Activated CD8-positive, alpha-beta T cell treated with anti-CD3 and anti-CD28 coated beads for 36 hours (primary cell): ENCODE measurements at regions not wholly inside any gene's neighbourhood (a gene's known extent, or its start where the extent isn't known, plus 50 kb on each side); places are given as distances from the start of the nearest gene placed in this dataset.

ENCODE experiments used
- ATAC-seq: fragments of 200-7000 bp; cut with Tn5 transposase; one replicate; pipeline ENCODE4 v1.10.0; 2021; ENCODE audit warnings: mild to moderate bottlenecking, moderate library complexity
- CTCF ChIA-PET: fragments of 350-600 bp; sonication (Branson Sonifier 250); formaldehyde crosslinking; loops from one replicate; lab custom pipeline; 2021; ENCODE audit warnings: antibody characterized with exemption; lab: Charles Lee
- POLR2A ChIA-PET: fragments of 350-600 bp; sonication (Branson Sonifier 250); formaldehyde crosslinking; loops from one replicate; lab custom pipeline; 2021; ENCODE audit warnings: antibody characterized with exemption; lab: Charles Lee
- DNase-seq: peaks from one replicate; pipeline ENCODE4 v3.0.0-alpha.2; 2020
- H3K27ac Mint-ChIP-seq: one replicate; pipeline ENCODE4 v1.8.0; 2021; ENCODE audit warnings: mild to moderate bottlenecking, mixed read lengths
- H3K27me3 Mint-ChIP-seq: one replicate; pipeline ENCODE4 v1.8.0; 2021; ENCODE audit warnings: mixed read lengths
- H3K36me3 Mint-ChIP-seq: one replicate; pipeline ENCODE4 v1.8.0; 2021; ENCODE audit warnings: low read depth, mixed read lengths
- H3K4me1 Mint-ChIP-seq: one replicate; pipeline ENCODE4 v1.8.0; 2021; ENCODE audit warnings: low read depth, mixed read lengths
- H3K4me3 Mint-ChIP-seq: one replicate; pipeline ENCODE4 v1.8.0; 2021; ENCODE audit warnings: mild to moderate bottlenecking, moderate library complexity, mixed read lengths
- H3K9me3 Mint-ChIP-seq: one replicate; pipeline ENCODE4 v1.8.0; 2021; ENCODE audit warnings: mixed read lengths
- intact Hi-C: fragments of 100-400 bp; cut with micrococcal nuclease; formaldehyde crosslinking; loops from one replicate; pipeline ENCODE4 v1.10.0; 2022
- TF ChIP-seq, protein P1 (sequence below): fragments of 200-600 bp; IDR thresholded peaks from one replicate; pipeline ENCODE4 v1.8.0; 2022; ENCODE audit warnings: antibody characterized with exemption, mild to moderate bottlenecking

DNA sequence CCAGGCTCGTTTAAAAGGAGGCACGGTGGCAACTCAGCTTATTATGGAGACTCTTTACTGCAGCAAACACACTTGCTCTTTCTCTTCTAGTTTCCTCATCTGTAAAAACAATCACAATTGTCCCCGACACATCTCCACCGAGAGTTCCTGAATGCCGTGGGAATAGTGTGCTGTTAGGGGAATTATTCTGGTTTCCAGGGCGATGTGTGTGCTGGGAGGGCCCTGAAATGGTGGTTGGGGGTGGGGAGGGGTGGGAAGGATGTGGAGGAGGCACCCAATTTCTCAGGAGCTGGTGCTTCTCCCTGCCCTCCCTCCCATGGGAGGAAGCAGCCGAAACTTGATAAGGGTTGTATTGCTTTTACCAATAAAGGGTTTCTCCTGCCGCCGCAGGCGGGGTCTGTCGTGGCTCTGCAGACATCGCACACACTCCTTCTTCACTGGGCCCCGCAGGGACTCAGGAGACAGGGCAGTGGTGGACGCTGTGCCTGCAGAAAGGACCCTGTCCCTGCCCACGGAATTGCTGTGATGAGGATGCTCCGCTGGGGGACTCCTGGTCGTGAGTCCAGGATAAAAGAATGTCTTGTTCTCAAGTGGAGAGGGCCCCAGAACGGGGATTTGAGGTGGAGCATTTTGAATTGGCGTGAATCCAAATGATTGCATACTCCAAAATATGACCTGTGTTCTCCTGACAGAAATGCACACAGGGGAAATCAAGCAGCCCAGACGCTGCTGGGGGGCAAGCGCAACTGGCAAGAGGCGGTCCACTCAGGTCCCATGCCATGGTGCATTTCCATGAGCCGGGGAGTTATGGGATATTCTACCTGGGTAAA lies 119.2 kb downstream of the ACKR3 start:
- H3K27ac Mint-ChIP-seq = no peak overlapping the region
- POLR2A ChIA-PET = no interaction called here
- CTCF ChIA-PET = no interaction called here
- TF ChIP-seq, protein P1, sequence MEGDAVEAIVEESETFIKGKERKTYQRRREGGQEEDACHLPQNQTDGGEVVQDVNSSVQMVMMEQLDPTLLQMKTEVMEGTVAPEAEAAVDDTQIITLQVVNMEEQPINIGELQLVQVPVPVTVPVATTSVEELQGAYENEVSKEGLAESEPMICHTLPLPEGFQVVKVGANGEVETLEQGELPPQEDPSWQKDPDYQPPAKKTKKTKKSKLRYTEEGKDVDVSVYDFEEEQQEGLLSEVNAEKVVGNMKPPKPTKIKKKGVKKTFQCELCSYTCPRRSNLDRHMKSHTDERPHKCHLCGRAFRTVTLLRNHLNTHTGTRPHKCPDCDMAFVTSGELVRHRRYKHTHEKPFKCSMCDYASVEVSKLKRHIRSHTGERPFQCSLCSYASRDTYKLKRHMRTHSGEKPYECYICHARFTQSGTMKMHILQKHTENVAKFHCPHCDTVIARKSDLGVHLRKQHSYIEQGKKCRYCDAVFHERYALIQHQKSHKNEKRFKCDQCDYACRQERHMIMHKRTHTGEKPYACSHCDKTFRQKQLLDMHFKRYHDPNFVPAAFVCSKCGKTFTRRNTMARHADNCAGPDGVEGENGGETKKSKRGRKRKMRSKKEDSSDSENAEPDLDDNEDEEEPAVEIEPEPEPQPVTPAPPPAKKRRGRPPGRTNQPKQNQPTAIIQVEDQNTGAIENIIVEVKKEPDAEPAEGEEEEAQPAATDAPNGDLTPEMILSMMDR = no peak
- no peak for DNase-seq
- H3K27me3 Mint-ChIP-seq = peaks cover 6% of the 10 kb centered on the region
- no peak overlapping the region for H3K4me3 Mint-ChIP-seq
- intact Hi-C loops = no loop called here
- no peak for ATAC-seq
- H3K9me3 Mint-ChIP-seq = no peaks in the 10 kb centered on the region
- no peaks in the 10 kb centered on the region for H3K4me1 Mint-ChIP-seq
- H3K36me3 Mint-ChIP-seq = no peaks in the 10 kb centered on the region

DNA sequence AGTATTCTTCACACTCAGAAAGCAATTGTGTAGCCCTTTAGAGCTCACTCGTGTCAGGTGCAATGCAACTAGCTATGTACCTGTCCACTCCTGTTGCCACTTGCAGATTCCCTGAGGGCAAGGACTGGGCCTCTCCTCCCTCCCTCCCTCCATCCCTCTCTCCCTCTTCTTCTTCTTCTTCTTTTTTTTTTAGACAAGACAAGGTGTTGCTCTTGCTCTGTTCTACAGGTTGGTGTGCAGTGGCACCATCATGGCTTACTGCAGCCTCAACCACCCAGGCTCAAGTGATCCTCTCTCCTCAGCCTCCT lies 119.7 kb downstream of the ACKR3 start:
- DNase-seq (no peak), ATAC-seq (no peak)
- Mint-ChIP-seq H3K4me1 (no peaks in the 10 kb centered on the region), H3K27ac (no peak overlapping the region), H3K4me3 (no peak overlapping the region), H3K36me3 (no peaks in the 10 kb centered on the region), H3K9me3 (no peaks in the 10 kb centered on the region), H3K27me3 (peaks cover 6% of the 10 kb centered on the region)
- TF ChIP-seq, protein P1 = no peak
- ChIA-PET CTCF (no interaction called here), POLR2A (no interaction called here)
- intact Hi-C loops = no loop called here

DNA sequence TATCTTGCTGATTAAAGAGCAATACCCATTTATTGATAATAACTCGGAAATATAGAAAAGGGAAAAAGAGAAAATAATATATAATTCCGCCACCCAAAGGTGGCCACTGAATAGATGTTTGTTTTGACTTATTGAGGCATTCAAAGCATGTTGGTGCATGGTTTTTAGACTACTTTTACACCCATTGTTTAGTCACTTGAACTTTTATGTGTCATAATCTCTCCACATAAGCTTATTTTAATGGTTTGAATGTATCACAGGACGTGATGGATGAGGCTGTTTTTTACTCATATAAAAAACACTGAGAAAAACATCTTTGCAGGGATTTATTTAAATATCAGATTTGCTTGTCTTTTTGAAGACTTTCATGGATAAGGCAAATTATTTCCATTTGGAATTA lies 120.4 kb downstream of the ACKR3 start:
- DNase-seq = no peak
- Mint-ChIP-seq H3K36me3 (no peaks in the 10 kb centered on the region), H3K9me3 (no peaks in the 10 kb centered on the region), H3K27ac (no peak overlapping the region), H3K4me1 (no peaks in the 10 kb centered on the region), H3K27me3 (peaks cover 6% of the 10 kb centered on the region), H3K4me3 (no peak overlapping the region)
- ChIA-PET POLR2A (no interaction called here), CTCF (no interaction called here)
- intact Hi-C loops = no loop called here
- TF ChIP-seq, protein P1 = no peak
- ATAC-seq = no peak

DNA sequence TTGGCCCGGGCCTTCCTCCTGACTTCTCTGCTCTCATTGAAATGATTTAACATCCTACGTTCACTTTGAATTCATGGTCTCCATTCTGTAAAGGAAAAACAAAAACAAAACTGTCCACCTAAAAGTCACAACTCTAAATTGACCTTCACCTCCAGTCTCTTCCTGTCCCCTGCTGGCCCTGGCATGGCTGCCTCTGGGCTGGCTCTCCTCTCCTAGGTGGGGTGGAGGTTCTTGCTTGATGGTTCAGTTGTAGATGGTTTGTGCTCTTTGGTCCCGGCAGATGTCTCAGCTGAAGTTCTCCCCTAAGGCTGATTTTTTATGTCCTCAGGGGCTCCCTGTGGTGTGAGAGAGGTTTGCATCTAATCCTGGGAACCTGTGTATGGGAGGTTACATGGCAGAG lies 121.1 kb downstream of the ACKR3 start:
- Mint-ChIP-seq H3K36me3 (no peaks in the 10 kb centered on the region), H3K27me3 (peaks cover 6% of the 10 kb centered on the region), H3K9me3 (no peaks in the 10 kb centered on the region), H3K27ac (no peak overlapping the region), H3K4me1 (no peaks in the 10 kb centered on the region), H3K4me3 (no peak overlapping the region)
- ChIA-PET POLR2A (no interaction called here), CTCF (no interaction called here)
- no peak for DNase-seq
- TF ChIP-seq, protein P1 = no peak
- ATAC-seq = no peak
- intact Hi-C loops = no loop called here

DNA sequence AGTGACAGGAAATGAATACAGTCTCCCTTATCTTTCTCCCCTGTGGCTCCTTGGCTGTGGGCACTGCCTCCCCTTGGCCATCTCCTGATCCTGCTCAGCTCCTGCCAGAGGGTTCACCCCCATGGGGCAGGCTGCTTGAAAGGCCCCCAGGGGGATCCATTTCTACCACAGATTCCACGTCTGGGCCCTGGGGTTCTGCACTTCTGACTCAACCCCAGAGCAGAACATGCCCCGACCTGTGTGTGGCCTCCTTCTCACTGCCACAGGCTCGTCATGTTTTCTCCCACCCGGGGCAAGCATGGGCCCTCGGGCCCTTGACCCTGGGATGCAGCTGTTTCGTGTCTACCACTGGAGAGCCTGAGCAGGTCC lies 122.2 kb downstream of the ACKR3 start:
- H3K27ac Mint-ChIP-seq = no peak overlapping the region
- H3K4me3 Mint-ChIP-seq = no peak overlapping the region
- ATAC-seq = no peak
- no peaks in the 10 kb centered on the region for H3K4me1 Mint-ChIP-seq
- ChIA-PET POLR2A (no interaction called here), CTCF (no interaction called here)
- intact Hi-C loops = no loop called here
- no peak for DNase-seq
- TF ChIP-seq, protein P1 = no peak
- H3K36me3 Mint-ChIP-seq = no peaks in the 10 kb centered on the region
- H3K27me3 Mint-ChIP-seq = peaks cover 6% of the 10 kb centered on the region
- H3K9me3 Mint-ChIP-seq = no peaks in the 10 kb centered on the region
